HCT116 (cell line): ENCODE measurements at regions not wholly inside any gene's neighbourhood (a gene's known extent, or its start where the extent isn't known, plus 50 kb on each side); places are given as distances from the start of the nearest gene placed in this dataset.

Source experiments
- ATAC-seq: fragments of 200-7000 bp; cut with Tn5 transposase; 2 replicates; pipeline ENCODE4 v1.9.1; 2020; ENCODE audit warnings: mild to moderate bottlenecking, moderate library complexity
- BruUV-seq: library from RNA; stranded (reverse); fragments of 400-500 nt; replicated peaks from 2 replicates; lab custom pipeline; 2021; lab: Mats Ljungman, UMichigan
- CTCF ChIA-PET: fragments of 300-600 bp; sonication (Branson Sonifier 250); formaldehyde crosslinking; loops from one replicate; lab custom pipeline; 2021; ENCODE audit warnings: antibody characterized with exemption; lab: Charles Lee
- POLR2A ChIA-PET: fragments of 300-600, 350-600 bp; sonication (Branson Sonifier 250); formaldehyde crosslinking; loops from one replicate; lab custom pipeline; 2021; ENCODE audit warnings: antibody characterized with exemption; lab: Charles Lee
- RAD21 ChIA-PET, 2 experiments: fragments of 300-600 bp; sonication (Branson Sonifier 250); formaldehyde crosslinking; loops; one replicate each; lab custom pipeline; 2023; ENCODE audit warnings: low total read pairs in 2 of 2; ENCODE audit not compliant: uncharacterized antibody in 2 of 2, unreplicated experiment in 2 of 2, low non-redundant PET in 1 of 2; lab: Charles Lee
- DNase-seq: peaks from one replicate; pipeline ENCODE4 v3.0.0-alpha.2; 2010; ENCODE audit warnings: low read depth, low spot score
- H2AFZ ChIP-seq: fragments of 200-600 bp; shearing (Covaris generic), sonication (generic); 2 replicates; pipeline ENCODE4 v1.6.1; 2017; ENCODE audit warnings: low read depth, mixed run types, mixed read lengths, antibody characterized with exemption, low read length; ENCODE audit not compliant: poor library complexity, severe bottlenecking
- H3K27ac ChIP-seq: 2 replicates; pipeline ENCODE4 v1.5.1; 2012; ENCODE audit warnings: low read depth, low read length
- H3K27me3 ChIP-seq: fragments of 200-600 bp; sonication (generic); 2 replicates; pipeline ENCODE4 v1.6.1; 2016; ENCODE audit warnings: mixed run types, low read length, mixed read lengths; ENCODE audit not compliant: insufficient read depth
- H3K36me3 ChIP-seq, 2 experiments: fragments of 200-500 bp in 1 of 2; fragments of 200-600 bp in 1 of 2; sonication (Bioruptor generic) in 1 of 2; sonication (generic) in 1 of 2; 2 replicates each; pipeline versions ENCODE4 v1.5.1 to v1.6.1; 2014 to 2016; ENCODE audit warnings: low read length in 2 of 2, inconsistent platforms in 1 of 2, mixed read lengths in 1 of 2, mixed run types in 1 of 2; ENCODE audit not compliant: insufficient read depth in 2 of 2, control insufficient read depth in 1 of 2
- H3K4me1 ChIP-seq, 2 experiments: fragments of 200-600 bp in 1 of 2; sonication (generic) in 1 of 2; 2 replicates each; pipeline versions ENCODE4 v1.5.1 to v1.6.1; 2012 to 2017; ENCODE audit warnings: low read length in 2 of 2, inconsistent platforms in 1 of 2, mild to moderate bottlenecking in 1 of 2, mixed read lengths in 1 of 2, mixed run types in 1 of 2, moderate library complexity in 1 of 2; ENCODE audit not compliant: insufficient read depth in 2 of 2, control insufficient read depth in 1 of 2
- H3K4me2 ChIP-seq: fragments of 200-600 bp; sonication (generic); 2 replicates; pipeline ENCODE4 v1.6.1; 2017; ENCODE audit warnings: mixed run types, low read length, mixed read lengths
- H3K4me3 ChIP-seq, 2 experiments: fragments of 200-600 bp in 1 of 2; sonication (generic) in 1 of 2; replicated peaks in 1 of 2; 2 replicates each; pipeline ENCODE4 v1.5.1; 2011 to 2016; ENCODE audit warnings: low read length in 2 of 2, control low read depth in 1 of 2, low read depth in 1 of 2, mild to moderate bottlenecking in 1 of 2, mixed read lengths in 1 of 2, mixed run types in 1 of 2
- H3K79me2 ChIP-seq: fragments of 200-600 bp; sonication (generic); 2 replicates; pipeline ENCODE4 v1.6.1; 2017; ENCODE audit warnings: mild to moderate bottlenecking, mixed run types, low read length, moderate library complexity, mixed read lengths; ENCODE audit not compliant: insufficient read depth
- H3K9ac ChIP-seq: fragments of 200-600 bp; sonication (generic); 2 replicates; pipeline ENCODE4 v1.6.1; 2016; ENCODE audit warnings: low read length, mixed read lengths
- H3K9me2 ChIP-seq: fragments of 200-600 bp; sonication (generic), shearing (Covaris generic); 2 replicates; pipeline ENCODE4 v1.6.1; 2017; ENCODE audit warnings: mixed run types, mild to moderate bottlenecking, moderate library complexity; ENCODE audit not compliant: insufficient read depth
- H3K9me3 ChIP-seq, 2 experiments: fragments of 200-500 bp in 1 of 2; fragments of 200-600 bp in 1 of 2; sonication (Bioruptor generic) in 1 of 2; sonication (generic) in 1 of 2; 2 replicates each; pipeline ENCODE4 v1.6.1; 2014 to 2017; ENCODE audit warnings: low read length in 2 of 2, mixed read lengths in 2 of 2, inconsistent platforms in 1 of 2, low read depth in 1 of 2, mild to moderate bottlenecking in 1 of 2, mixed run types in 1 of 2, moderate library complexity in 1 of 2; ENCODE audit not compliant: control insufficient read depth in 1 of 2, insufficient read depth in 1 of 2
- H4K20me1 ChIP-seq: fragments of 200-600 bp; sonication (generic), shearing (Covaris generic); 2 replicates; pipeline ENCODE4 v1.6.1; 2017; ENCODE audit warnings: mixed run types, mild to moderate bottlenecking, moderate library complexity; ENCODE audit not compliant: insufficient read depth
- CBX3 ChIP-seq: IDR thresholded peaks from 2 replicates; pipeline ENCODE4 v1.6.1; 2012; ENCODE audit warnings: low read depth
- EGR1 ChIP-seq: IDR thresholded peaks from 2 replicates; pipeline ENCODE4 v1.6.1; 2012; ENCODE audit warnings: low read depth
- EZH2phosphoT487 ChIP-seq: fragments of 200-600 bp; IDR thresholded peaks from 2 replicates; pipeline ENCODE4 v1.6.1; 2018; ENCODE audit warnings: antibody characterized with exemption, borderline replicate concordance
- POLR2AphosphoS5 ChIP-seq: IDR thresholded peaks from 2 replicates; pipeline ENCODE4 v1.6.1; 2011; ENCODE audit warnings: mild to moderate bottlenecking, low read depth, low read length, moderate library complexity
- SP1 ChIP-seq: IDR thresholded peaks from 2 replicates; pipeline ENCODE4 v1.6.1; 2012; ENCODE audit warnings: low read depth
- YY1 ChIP-seq: IDR thresholded peaks from 2 replicates; pipeline ENCODE4 v1.6.1; 2011; ENCODE audit warnings: low read length, low read depth, moderate library complexity, mild to moderate bottlenecking; ENCODE audit not compliant: insufficient replicate concordance; ENCODE audit errors: extremely low read depth
- ZNF274 ChIP-seq: fragments of 200-500 bp; sonication (Bioruptor generic); IDR thresholded peaks from 2 replicates; pipeline ENCODE4 v1.6.1; 2014; ENCODE audit warnings: mild to moderate bottlenecking, low read depth, low read length, inconsistent platforms
- intact Hi-C: fragments of 100-400 bp; cut with micrococcal nuclease; formaldehyde crosslinking; loops from 2 replicates; pipeline ENCODE4 v1.10.0; 2022
- TF ChIP-seq, protein P1 (sequence below): IDR thresholded peaks from 2 replicates; pipeline ENCODE4 v1.6.1; 2012
- TF ChIP-seq, protein P2 (sequence below): IDR thresholded peaks from 2 replicates; pipeline ENCODE4 v1.6.1; 2012; ENCODE audit warnings: low read depth
- TF ChIP-seq, protein P3 (sequence below): IDR thresholded peaks from 2 replicates; pipeline ENCODE4 v1.6.1; 2011; ENCODE audit warnings: mild to moderate bottlenecking, low read length, moderate library complexity; ENCODE audit not compliant: insufficient replicate concordance; ENCODE audit errors: extremely low read depth
- TF ChIP-seq, protein P4 (sequence below), 3 experiments: fragments of 200-600 bp in 1 of 3; sonication (generic) in 1 of 3; IDR thresholded peaks in 2 of 3; conservative IDR thresholded peaks in 1 of 3; 2 replicates each; pipeline ENCODE4 v1.5.1; 2012 to 2017; ENCODE audit warnings: low read depth in 2 of 3, low read length in 2 of 3, antibody characterized with exemption in 1 of 3, borderline replicate concordance in 1 of 3, control low read depth in 1 of 3, mild to moderate bottlenecking in 1 of 3, mixed read lengths in 1 of 3, mixed run types in 1 of 3, moderate library complexity in 1 of 3; ENCODE audit not compliant: insufficient read depth in 1 of 3

DNA sequence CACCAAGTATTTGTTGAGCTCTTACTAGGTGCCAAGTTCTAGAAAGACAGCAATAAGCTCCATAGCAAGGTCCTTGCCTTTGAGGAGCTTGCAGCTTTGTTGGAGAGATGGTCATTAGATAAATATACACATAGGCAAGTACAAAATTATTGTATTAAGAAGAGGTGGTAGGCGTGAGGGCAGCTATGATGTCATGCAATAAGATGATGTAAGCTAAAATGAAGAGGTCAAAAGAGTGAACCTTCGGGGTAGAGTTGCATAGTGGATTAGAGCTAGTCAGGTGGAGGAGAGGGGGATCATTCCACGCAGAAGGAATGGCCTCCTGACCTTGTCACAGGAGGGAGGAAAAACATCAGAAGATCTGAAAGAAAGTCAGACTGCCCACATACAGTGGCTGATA is 141.9 kb upstream of the PCSK2 start:
- Histone ChIP-seq H3K79me2 (no peaks in the 10 kb centered on the region), H4K20me1 (no peaks in the 10 kb centered on the region), H3K9me3 (no peaks in the 10 kb centered on the region), H3K9me2 (no peaks in the 10 kb centered on the region), H3K27ac (no peak overlapping the region), H3K4me3 (no peak overlapping the region), H3K9ac (no peak overlapping the region), H3K4me2 (no peak overlapping the region), H3K4me1 (no peaks in the 10 kb centered on the region), H3K36me3 (no peaks in the 10 kb centered on the region), H3K27me3 (peaks cover 11% of the 10 kb centered on the region), H2AFZ (no peak overlapping the region)
- ChIA-PET RAD21 (no interaction called here), CTCF (no interaction called here), POLR2A (no interaction called here)
- ATAC-seq (no peak), DNase-seq (no peak)
- intact Hi-C loops = no loop called here
- no TSS peak for BruUV-seq
- TF ChIP-seq, protein P1, sequence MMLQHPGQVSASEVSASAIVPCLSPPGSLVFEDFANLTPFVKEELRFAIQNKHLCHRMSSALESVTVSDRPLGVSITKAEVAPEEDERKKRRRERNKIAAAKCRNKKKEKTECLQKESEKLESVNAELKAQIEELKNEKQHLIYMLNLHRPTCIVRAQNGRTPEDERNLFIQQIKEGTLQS = no peak
- TF ChIP-seq, protein P2, sequence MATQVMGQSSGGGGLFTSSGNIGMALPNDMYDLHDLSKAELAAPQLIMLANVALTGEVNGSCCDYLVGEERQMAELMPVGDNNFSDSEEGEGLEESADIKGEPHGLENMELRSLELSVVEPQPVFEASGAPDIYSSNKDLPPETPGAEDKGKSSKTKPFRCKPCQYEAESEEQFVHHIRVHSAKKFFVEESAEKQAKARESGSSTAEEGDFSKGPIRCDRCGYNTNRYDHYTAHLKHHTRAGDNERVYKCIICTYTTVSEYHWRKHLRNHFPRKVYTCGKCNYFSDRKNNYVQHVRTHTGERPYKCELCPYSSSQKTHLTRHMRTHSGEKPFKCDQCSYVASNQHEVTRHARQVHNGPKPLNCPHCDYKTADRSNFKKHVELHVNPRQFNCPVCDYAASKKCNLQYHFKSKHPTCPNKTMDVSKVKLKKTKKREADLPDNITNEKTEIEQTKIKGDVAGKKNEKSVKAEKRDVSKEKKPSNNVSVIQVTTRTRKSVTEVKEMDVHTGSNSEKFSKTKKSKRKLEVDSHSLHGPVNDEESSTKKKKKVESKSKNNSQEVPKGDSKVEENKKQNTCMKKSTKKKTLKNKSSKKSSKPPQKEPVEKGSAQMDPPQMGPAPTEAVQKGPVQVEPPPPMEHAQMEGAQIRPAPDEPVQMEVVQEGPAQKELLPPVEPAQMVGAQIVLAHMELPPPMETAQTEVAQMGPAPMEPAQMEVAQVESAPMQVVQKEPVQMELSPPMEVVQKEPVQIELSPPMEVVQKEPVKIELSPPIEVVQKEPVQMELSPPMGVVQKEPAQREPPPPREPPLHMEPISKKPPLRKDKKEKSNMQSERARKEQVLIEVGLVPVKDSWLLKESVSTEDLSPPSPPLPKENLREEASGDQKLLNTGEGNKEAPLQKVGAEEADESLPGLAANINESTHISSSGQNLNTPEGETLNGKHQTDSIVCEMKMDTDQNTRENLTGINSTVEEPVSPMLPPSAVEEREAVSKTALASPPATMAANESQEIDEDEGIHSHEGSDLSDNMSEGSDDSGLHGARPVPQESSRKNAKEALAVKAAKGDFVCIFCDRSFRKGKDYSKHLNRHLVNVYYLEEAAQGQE = no peak
- TF ChIP-seq EZH2phosphoT487 = no peak
- TF ChIP-seq, protein P3, sequence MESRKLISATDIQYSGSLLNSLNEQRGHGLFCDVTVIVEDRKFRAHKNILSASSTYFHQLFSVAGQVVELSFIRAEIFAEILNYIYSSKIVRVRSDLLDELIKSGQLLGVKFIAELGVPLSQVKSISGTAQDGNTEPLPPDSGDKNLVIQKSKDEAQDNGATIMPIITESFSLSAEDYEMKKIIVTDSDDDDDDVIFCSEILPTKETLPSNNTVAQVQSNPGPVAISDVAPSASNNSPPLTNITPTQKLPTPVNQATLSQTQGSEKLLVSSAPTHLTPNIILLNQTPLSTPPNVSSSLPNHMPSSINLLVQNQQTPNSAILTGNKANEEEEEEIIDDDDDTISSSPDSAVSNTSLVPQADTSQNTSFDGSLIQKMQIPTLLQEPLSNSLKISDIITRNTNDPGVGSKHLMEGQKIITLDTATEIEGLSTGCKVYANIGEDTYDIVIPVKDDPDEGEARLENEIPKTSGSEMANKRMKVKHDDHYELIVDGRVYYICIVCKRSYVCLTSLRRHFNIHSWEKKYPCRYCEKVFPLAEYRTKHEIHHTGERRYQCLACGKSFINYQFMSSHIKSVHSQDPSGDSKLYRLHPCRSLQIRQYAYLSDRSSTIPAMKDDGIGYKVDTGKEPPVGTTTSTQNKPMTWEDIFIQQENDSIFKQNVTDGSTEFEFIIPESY = no peak
- TF ChIP-seq YY1 = no peak
- no peak for TF ChIP-seq CBX3
- TF ChIP-seq ZNF274 = no peak
- TF ChIP-seq, protein P4, sequence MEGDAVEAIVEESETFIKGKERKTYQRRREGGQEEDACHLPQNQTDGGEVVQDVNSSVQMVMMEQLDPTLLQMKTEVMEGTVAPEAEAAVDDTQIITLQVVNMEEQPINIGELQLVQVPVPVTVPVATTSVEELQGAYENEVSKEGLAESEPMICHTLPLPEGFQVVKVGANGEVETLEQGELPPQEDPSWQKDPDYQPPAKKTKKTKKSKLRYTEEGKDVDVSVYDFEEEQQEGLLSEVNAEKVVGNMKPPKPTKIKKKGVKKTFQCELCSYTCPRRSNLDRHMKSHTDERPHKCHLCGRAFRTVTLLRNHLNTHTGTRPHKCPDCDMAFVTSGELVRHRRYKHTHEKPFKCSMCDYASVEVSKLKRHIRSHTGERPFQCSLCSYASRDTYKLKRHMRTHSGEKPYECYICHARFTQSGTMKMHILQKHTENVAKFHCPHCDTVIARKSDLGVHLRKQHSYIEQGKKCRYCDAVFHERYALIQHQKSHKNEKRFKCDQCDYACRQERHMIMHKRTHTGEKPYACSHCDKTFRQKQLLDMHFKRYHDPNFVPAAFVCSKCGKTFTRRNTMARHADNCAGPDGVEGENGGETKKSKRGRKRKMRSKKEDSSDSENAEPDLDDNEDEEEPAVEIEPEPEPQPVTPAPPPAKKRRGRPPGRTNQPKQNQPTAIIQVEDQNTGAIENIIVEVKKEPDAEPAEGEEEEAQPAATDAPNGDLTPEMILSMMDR (IDR thresholded peaks at IDR 0.05 in 2 of 3, conservative IDR thresholded peaks at IDR 0.05 in 1 of 3; ENCODE audit: borderline replicate concordance in 1 of 3, insufficient read depth in 1 of 3, low read depth in 2 of 3, low read length in 2 of 3) = no peak
- TF ChIP-seq EGR1 = no peak
- TF ChIP-seq SP1 = no peak
- no peak for TF ChIP-seq POLR2AphosphoS5
